GM11168 (cell line): ENCODE measurements at regions not wholly inside any gene's neighbourhood (a gene's known extent, or its start where the extent isn't known, plus 50 kb on each side); places are given as distances from the start of the nearest gene placed in this dataset.

Source experiments
- in situ Hi-C: fragments of 300-500 bp; cut with MboI; formaldehyde crosslinking; loops from one replicate; pipeline ENCODE4 v1.12.0; 2022; ENCODE audit warnings: low sequenced_read_pairs; ENCODE audit not compliant: unreplicated experiment

- in situ Hi-C loops: no loop called here
These were observed 274.4 kb upstream of the UMPS start for GRCh38 chr3:124455891-124456290.

- in situ Hi-C loops: no loop called here
These were observed 273.7 kb upstream of the UMPS start for GRCh38 chr3:124456506-124456905.

- in situ Hi-C loops: loop anchor here (10.0 kb wide), 1 partner anchor 115 kb away; no protein-coding TSS in a partner anchor
These were observed 270.6 kb upstream of the UMPS start for GRCh38 chr3:124459678-124460077.

- in situ Hi-C loops: loop anchor here (10.0 kb wide), 1 partner anchor 116 kb away; no protein-coding TSS in a partner anchor
These were observed 269.1 kb upstream of the UMPS start for GRCh38 chr3:124461126-124461525.

- in situ Hi-C loops: loop anchor here (10.0 kb wide), 1 partner anchor 117 kb away; no protein-coding TSS in a partner anchor
These were observed 268.2 kb upstream of the UMPS start for GRCh38 chr3:124461838-124462632.

GRCh38 chr3:124463234-124463633 lies 267.0 kb upstream of the UMPS start:
- in situ Hi-C loops: loop anchor here (10.0 kb wide), 1 partner anchor 118 kb away; no protein-coding TSS in a partner anchor

- in situ Hi-C loops: loop anchor here (10.0 kb wide), 1 partner anchor 123 kb away; no protein-coding TSS in a partner anchor
These were observed 262.0 kb upstream of the UMPS start for GRCh38 chr3:124467980-124468902.

- in situ Hi-C loops: loop anchor here (10.0 kb wide), 1 partner anchor 125 kb away; no protein-coding TSS in a partner anchor
These were observed 260.7 kb upstream of the UMPS start for GRCh38 chr3:124469555-124469954.

- in situ Hi-C loops: no loop called here
These were observed 251.4 kb upstream of the UMPS start for GRCh38 chr3:124478830-124479229.

GRCh38 chr3:124483915-124484470 lies 246.3 kb upstream of the UMPS start:
- in situ Hi-C loops: no loop called here

- in situ Hi-C loops: no loop called here
These were observed 243.9 kb upstream of the UMPS start for GRCh38 chr3:124486324-124486723.

GRCh38 chr3:124489506-124489905 lies 240.7 kb upstream of the UMPS start:
- in situ Hi-C loops: no loop called here

- in situ Hi-C loops: no loop called here
These were observed 239.2 kb upstream of the UMPS start for GRCh38 chr3:124491098-124491497.

- in situ Hi-C loops: no loop called here
These were observed 238.4 kb upstream of the UMPS start for GRCh38 chr3:124491875-124492274.

- in situ Hi-C loops: no loop called here
These were observed 237.4 kb upstream of the UMPS start for GRCh38 chr3:124492824-124493223.

- in situ Hi-C loops: no loop called here
These were observed 234.2 kb upstream of the UMPS start for GRCh38 chr3:124496061-124496460.

- in situ Hi-C loops: no loop called here
These were observed 232.8 kb upstream of the UMPS start for GRCh38 chr3:124497487-124497886.

GRCh38 chr3:124498891-124499290 lies 231.4 kb upstream of the UMPS start:
- in situ Hi-C loops: no loop called here

- in situ Hi-C loops: no loop called here
These were observed 225.8 kb upstream of the UMPS start for GRCh38 chr3:124504332-124505059.

GRCh38 chr3:124509884-124510283 lies 220.4 kb upstream of the UMPS start:
- in situ Hi-C loops: no loop called here
